H1 (cell line): ENCODE measurements at regions not wholly inside any gene's neighbourhood (a gene's known extent, or its start where the extent isn't known, plus 50 kb on each side); places are given as distances from the start of the nearest gene placed in this dataset.

ENCODE experiments used
- CTCF ChIA-PET: fragments of 300-600 bp; sonication (Branson Sonifier 250); formaldehyde crosslinking; loops from one replicate; lab custom pipeline; 2021; ENCODE audit not compliant: partially characterized antibody; lab: Charles Lee
- POLR2A ChIA-PET: fragments of 300-600 bp; sonication (Branson Sonifier 250); formaldehyde crosslinking; loops from one replicate; lab custom pipeline; 2021; ENCODE audit warnings: inconsistent platforms; ENCODE audit not compliant: partially characterized antibody; lab: Charles Lee
- DNase-seq, 2 experiments: peaks; one replicate each; pipeline versions ENCODE4 v3.0.0 to v3.0.0-alpha.2; 2010 to 2022; ENCODE audit warnings: low spot score in 2 of 2, low read depth in 1 of 2, mixed read lengths in 1 of 2
- FAIRE-seq: peaks from 2 replicates; lab custom pipeline; 2011; peaks lifted over from hg19 to GRCh38; lab: Jason Lieb, UNC
- H2AFZ ChIP-seq: 2 replicates; pipeline ENCODE4 v1.8.1; 2012; ENCODE audit warnings: low read length, inconsistent platforms
- H2AK5ac ChIP-seq: 2 replicates; pipeline ENCODE4 v1.6.1; 2013; ENCODE audit warnings: low read depth, low read length
- H2BK120ac ChIP-seq: replicated peaks from 2 replicates; pipeline ENCODE3; 2013; ENCODE audit warnings: low read depth, low read length, inconsistent platforms
- H2BK12ac ChIP-seq: 2 replicates; pipeline ENCODE4 v1.6.1; 2013; ENCODE audit warnings: low read depth, low read length
- H2BK15ac ChIP-seq: 2 replicates; pipeline ENCODE4 v1.6.1; 2013; ENCODE audit warnings: low read length
- H2BK20ac ChIP-seq: 2 replicates; pipeline ENCODE4 v1.6.1; 2013; ENCODE audit warnings: low read length
- H2BK5ac ChIP-seq: 2 replicates; pipeline ENCODE4 v1.6.1; 2013; ENCODE audit warnings: low read depth, low read length
- H3K14ac ChIP-seq: 2 replicates; pipeline ENCODE4 v1.6.1; 2013; ENCODE audit warnings: inconsistent platforms; ENCODE audit not compliant: insufficient read length
- H3K18ac ChIP-seq: 2 replicates; pipeline ENCODE4 v1.6.1; 2013; ENCODE audit warnings: low read length; ENCODE audit errors: extremely low read depth
- H3K23ac ChIP-seq: 2 replicates; pipeline ENCODE4 v1.6.1; 2013; ENCODE audit warnings: inconsistent platforms; ENCODE audit not compliant: insufficient read length
- H3K23me2 ChIP-seq: 2 replicates; pipeline ENCODE4 v1.6.1; 2013; ENCODE audit warnings: low read depth, low read length
- H3K27ac ChIP-seq: 2 replicates; pipeline ENCODE4 v1.6.1; 2011; ENCODE audit warnings: low read depth, low read length, inconsistent platforms
- H3K27me3 ChIP-seq, 4 experiments: replicated peaks in 1 of 4; 1 replicate in 1 of 4; 2 replicates in 3 of 4; pipeline versions ENCODE4 v1.6.1 to v1.8.1; 2011 to 2013; ENCODE audit warnings: low read length in 3 of 4, mild to moderate bottlenecking in 3 of 4, inconsistent platforms in 2 of 4, mixed read lengths in 2 of 4, moderate library complexity in 1 of 4; ENCODE audit not compliant: control insufficient read depth in 3 of 4, insufficient read depth in 3 of 4; ENCODE audit errors: extremely low read depth in 1 of 4
- H3K36me3 ChIP-seq, 4 experiments: 2 replicates each; pipeline versions ENCODE4 v1.6.1 to v1.8.1; 2011 to 2013; ENCODE audit warnings: mild to moderate bottlenecking in 4 of 4, low read length in 3 of 4, moderate library complexity in 2 of 4, control low read depth in 1 of 4, inconsistent platforms in 1 of 4; ENCODE audit not compliant: insufficient read depth in 4 of 4, control insufficient read depth in 2 of 4
- H3K4ac ChIP-seq: replicated peaks from 2 replicates; pipeline ENCODE3; 2013; ENCODE audit warnings: low read length, low read depth, mixed read lengths, inconsistent platforms; ENCODE audit not compliant: insufficient read length
- H3K4me1 ChIP-seq, 4 experiments: replicated peaks in 1 of 4; 1 replicate in 1 of 4; 2 replicates in 3 of 4; pipeline versions ENCODE4 v1.6.1 to v1.8.1; 2011 to 2013; ENCODE audit warnings: low read length in 3 of 4, inconsistent platforms in 2 of 4, mixed read lengths in 1 of 4; ENCODE audit not compliant: insufficient read depth in 4 of 4, control insufficient read depth in 3 of 4
- H3K4me2 ChIP-seq, 2 experiments: 2 replicates each; pipeline versions ENCODE4 v1.6.1 to v1.8.1; 2011 to 2013; ENCODE audit warnings: low read depth in 2 of 2, low read length in 2 of 2, control low read depth in 1 of 2, inconsistent platforms in 1 of 2, mild to moderate bottlenecking in 1 of 2; ENCODE audit not compliant: insufficient read depth in 1 of 2
- H3K4me3 ChIP-seq, 4 experiments: fragments of 200-600, 300-600 bp in 1 of 4; sonication (generic), shearing (Covaris generic), sonication (Bioruptor Twin) in 1 of 4; 2 replicates each; pipeline versions ENCODE4 v1.5.1 to v1.8.1; 2011 to 2016; ENCODE audit warnings: low read length in 4 of 4, low read depth in 3 of 4, control low read depth in 2 of 4, inconsistent platforms in 2 of 4, mild to moderate bottlenecking in 2 of 4, mixed read lengths in 1 of 4, moderate library complexity in 1 of 4; ENCODE audit not compliant: insufficient read depth in 2 of 4; ENCODE audit errors: extremely low read depth in 1 of 4
- H3K56ac ChIP-seq: replicated peaks from 2 replicates; pipeline ENCODE3; 2013; ENCODE audit warnings: low read depth, mild to moderate bottlenecking, mixed read lengths, low read length, inconsistent platforms; ENCODE audit not compliant: insufficient read length
- H3K79me1 ChIP-seq: 2 replicates; pipeline ENCODE4 v1.6.1; 2013; ENCODE audit warnings: low read depth, low read length, control low read depth
- H3K79me2 ChIP-seq, 2 experiments: 2 replicates each; pipeline versions ENCODE4 v1.6.1 to v1.8.1; 2012 to 2013; ENCODE audit warnings: low read length in 2 of 2, mild to moderate bottlenecking in 2 of 2, inconsistent platforms in 1 of 2; ENCODE audit not compliant: insufficient read depth in 2 of 2, control insufficient read depth in 1 of 2
- H3K9ac ChIP-seq, 4 experiments: replicated peaks in 1 of 4; 1 replicate in 1 of 4; 2 replicates in 3 of 4; pipeline versions ENCODE4 v1.6.1 to v1.8.1; 2011 to 2013; ENCODE audit warnings: low read depth in 3 of 4, low read length in 3 of 4, control low read depth in 2 of 4, mild to moderate bottlenecking in 2 of 4, moderate library complexity in 2 of 4, inconsistent platforms in 1 of 4; ENCODE audit errors: extremely low read depth in 1 of 4
- H3K9me3 ChIP-seq, 2 experiments: 2 replicates each; pipeline versions ENCODE4 v1.6.1 to v1.8.1; 2012 to 2013; ENCODE audit warnings: mild to moderate bottlenecking in 2 of 2, moderate library complexity in 2 of 2, control low read depth in 1 of 2, inconsistent platforms in 1 of 2, low read depth in 1 of 2, low read length in 1 of 2, mixed read lengths in 1 of 2; ENCODE audit not compliant: insufficient read depth in 2 of 2
- H4K20me1 ChIP-seq, 2 experiments: replicated peaks in 1 of 2; 2 replicates each; pipeline versions ENCODE3 to v1.8.1; 2011 to 2013; ENCODE audit warnings: inconsistent platforms in 2 of 2, low read length in 2 of 2, mild to moderate bottlenecking in 1 of 2; ENCODE audit not compliant: insufficient read depth in 2 of 2, control insufficient read depth in 1 of 2
- H4K5ac ChIP-seq: 2 replicates; pipeline ENCODE4 v1.6.1; 2013; ENCODE audit warnings: low read length, low read depth, mixed read lengths, inconsistent platforms; ENCODE audit not compliant: insufficient read length
- H4K8ac ChIP-seq: 2 replicates; pipeline ENCODE4 v1.8.0; 2013; ENCODE audit warnings: mild to moderate bottlenecking, moderate library complexity, low read length, inconsistent platforms; ENCODE audit not compliant: insufficient read depth; ENCODE audit errors: extremely low read depth
- H4K91ac ChIP-seq: replicated peaks from 2 replicates; pipeline ENCODE3; 2013; ENCODE audit warnings: low read length, mixed read lengths, inconsistent platforms; ENCODE audit not compliant: insufficient read length
- BACH1 ChIP-seq: IDR thresholded peaks from 2 replicates; pipeline ENCODE4 v1.6.1; 2012; ENCODE audit warnings: low read length, improper control_type of control experiment
- KDM1A ChIP-seq: fragments of 200-600, 300-600 bp; sonication (generic); IDR thresholded peaks from 2 replicates; pipeline ENCODE4 v1.7.1; 2016; ENCODE audit warnings: mild to moderate bottlenecking, low read length, borderline replicate concordance
- KDM4A ChIP-seq: IDR thresholded peaks from one replicate; pipeline ENCODE4 v1.7.1; 2012; ENCODE audit warnings: low read depth, mild to moderate bottlenecking, moderate library complexity, low read length, inconsistent platforms; ENCODE audit not compliant: severe bottlenecking
- MAFK ChIP-seq: IDR thresholded peaks from 2 replicates; pipeline ENCODE4 v1.6.1; 2012; ENCODE audit warnings: low read depth, mild to moderate bottlenecking, improper control_type of control experiment, low read length
- POLR2AphosphoS5 ChIP-seq: IDR thresholded peaks from 2 replicates; pipeline ENCODE4 v1.6.1; 2011; ENCODE audit warnings: low read depth, low read length
- RNF2 ChIP-seq: fragments of 200-900, 300-1000 bp; sonication (generic); IDR thresholded peaks from 2 replicates; pipeline ENCODE4 v1.7.1; 2016; ENCODE audit warnings: borderline replicate concordance, low read depth, mild to moderate bottlenecking, antibody characterized with exemption, low read length; ENCODE audit not compliant: poor library complexity, severe bottlenecking; ENCODE audit errors: missing control alignments
- TAF1 ChIP-seq: IDR thresholded peaks from 2 replicates; pipeline ENCODE4 v1.6.1; 2011; ENCODE audit warnings: mild to moderate bottlenecking, low read depth, low read length
- ZNF274 ChIP-seq: IDR thresholded peaks from 2 replicates; pipeline ENCODE4 v1.7.0; 2012; ENCODE audit warnings: low read length, borderline replicate concordance; ENCODE audit errors: extremely low read depth
- WGBS, 2 experiments: shearing (Covaris generic) in 1 of 2; methylation state at CpG; one replicate each; pipeline versions ENCODE4 v1.1.6 to v1.1.7; 2013 to 2015; ENCODE audit warnings: low lambda C conversion rate in 2 of 2, mixed read lengths in 2 of 2, inconsistent platforms in 1 of 2, low coverage in 1 of 2, missing lambda C conversion rate in 1 of 2; ENCODE audit not compliant: insufficient replicate concordance in 2 of 2, insufficient coverage in 1 of 2, insufficient read length in 1 of 2; ENCODE audit errors: extremely low coverage in 1 of 2, missing lambda C conversion rate in 1 of 2; 5-methylcytosine and 5-hydroxymethylcytosine counted together
- TF ChIP-seq, protein P1 (sequence below), 3 experiments: IDR thresholded peaks; 1 replicate in 2 of 3; 2 replicates in 1 of 3; pipeline versions ENCODE4 v1.5.1 to v1.6.1; 2011; ENCODE audit warnings: low read length in 3 of 3, mild to moderate bottlenecking in 3 of 3, inconsistent platforms in 2 of 3, low read depth in 1 of 3, moderate library complexity in 1 of 3; ENCODE audit not compliant: insufficient read depth in 1 of 3; ENCODE audit errors: control extremely low read depth in 1 of 3
- TF ChIP-seq, protein P2 (sequence below): IDR thresholded peaks from 2 replicates; pipeline ENCODE4 v1.6.1; 2011; ENCODE audit warnings: low read length, improper control_type of control experiment

DNA sequence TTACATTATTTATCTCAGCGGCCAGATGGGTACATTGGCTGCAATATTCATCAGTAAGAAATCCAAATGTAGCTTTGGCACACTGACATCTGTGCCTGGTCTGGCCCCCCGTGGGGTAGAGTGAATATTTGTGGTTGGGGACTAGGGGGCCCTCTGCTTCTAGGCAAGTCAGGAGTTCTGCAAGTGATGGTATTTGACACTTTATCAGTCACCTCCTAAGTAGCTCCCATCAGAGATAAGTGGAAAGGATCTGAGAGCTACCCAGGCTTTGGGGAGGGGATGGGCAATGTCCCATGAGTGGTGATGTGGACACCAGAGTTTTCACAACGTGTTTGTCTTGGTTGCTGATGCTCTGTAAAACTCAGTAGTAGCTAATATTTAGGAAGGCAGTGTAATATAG lies 609.9 kb upstream of the RBFOX1 start:
- Histone ChIP-seq H4K8ac (no peak overlapping the region), H3K18ac (no peak overlapping the region), H2AK5ac (no peak overlapping the region), H3K27ac (no peak overlapping the region), H3K27me3 (no peaks in the 10 kb centered on the region), H3K4ac (no peak overlapping the region), H3K9me3 (no peaks in the 10 kb centered on the region), H2BK120ac (no peak overlapping the region), H3K23ac (no peak overlapping the region), H4K91ac (no peak overlapping the region), H3K4me1 (no peaks in the 10 kb centered on the region), H3K36me3 (no peaks in the 10 kb centered on the region), H3K23me2 (peaks cover 2% of the 10 kb centered on the region; the same call in 1 of the 2 replicates), H3K79me1 (no peaks in the 10 kb centered on the region), H3K9ac (no peak overlapping the region), H4K5ac (no peak overlapping the region), H4K20me1 (no peaks in the 10 kb centered on the region), H3K4me3 (no peak overlapping the region), H2BK20ac (no peak overlapping the region), H3K14ac (no peak overlapping the region), H3K4me2 (no peak overlapping the region), H3K79me2 (no peaks in the 10 kb centered on the region), H3K56ac (no peak overlapping the region), H2BK12ac (no peak overlapping the region), H2AFZ (no peak overlapping the region), H2BK15ac (no peak overlapping the region), H2BK5ac (no peak overlapping the region)
- no peak for DNase-seq
- no peak for FAIRE-seq
- CTCF ChIA-PET, result interaction anchor here (0.5 to 1.3 kb wide), 3 partner anchors 9 to 190 kb away, joined by 3 to 4 read pairs (median 4); no protein-coding TSS in a partner anchor
- WGBS, 2 experiments, result 85% methylated on average over 3 of the region's 3 CpGs; no CpG with 5 or more reads in 1 of the 2 experiments
- POLR2A ChIA-PET, result no interaction called here
- TF ChIP-seq ZNF274 (no peak), RNF2 (no peak), KDM1A (no peak), KDM4A (no peak), TAF1 (no peak), POLR2AphosphoS5 (no peak), MAFK (no peak), BACH1 (no peak)
- TF ChIP-seq, protein P1, sequence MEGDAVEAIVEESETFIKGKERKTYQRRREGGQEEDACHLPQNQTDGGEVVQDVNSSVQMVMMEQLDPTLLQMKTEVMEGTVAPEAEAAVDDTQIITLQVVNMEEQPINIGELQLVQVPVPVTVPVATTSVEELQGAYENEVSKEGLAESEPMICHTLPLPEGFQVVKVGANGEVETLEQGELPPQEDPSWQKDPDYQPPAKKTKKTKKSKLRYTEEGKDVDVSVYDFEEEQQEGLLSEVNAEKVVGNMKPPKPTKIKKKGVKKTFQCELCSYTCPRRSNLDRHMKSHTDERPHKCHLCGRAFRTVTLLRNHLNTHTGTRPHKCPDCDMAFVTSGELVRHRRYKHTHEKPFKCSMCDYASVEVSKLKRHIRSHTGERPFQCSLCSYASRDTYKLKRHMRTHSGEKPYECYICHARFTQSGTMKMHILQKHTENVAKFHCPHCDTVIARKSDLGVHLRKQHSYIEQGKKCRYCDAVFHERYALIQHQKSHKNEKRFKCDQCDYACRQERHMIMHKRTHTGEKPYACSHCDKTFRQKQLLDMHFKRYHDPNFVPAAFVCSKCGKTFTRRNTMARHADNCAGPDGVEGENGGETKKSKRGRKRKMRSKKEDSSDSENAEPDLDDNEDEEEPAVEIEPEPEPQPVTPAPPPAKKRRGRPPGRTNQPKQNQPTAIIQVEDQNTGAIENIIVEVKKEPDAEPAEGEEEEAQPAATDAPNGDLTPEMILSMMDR (IDR thresholded peaks at IDR 0.05; ENCODE audit: control extremely low read depth in 1 of 3, insufficient read depth in 1 of 3, low read depth in 1 of 3, low read length in 3 of 3), result no peak
- TF ChIP-seq, protein P2, sequence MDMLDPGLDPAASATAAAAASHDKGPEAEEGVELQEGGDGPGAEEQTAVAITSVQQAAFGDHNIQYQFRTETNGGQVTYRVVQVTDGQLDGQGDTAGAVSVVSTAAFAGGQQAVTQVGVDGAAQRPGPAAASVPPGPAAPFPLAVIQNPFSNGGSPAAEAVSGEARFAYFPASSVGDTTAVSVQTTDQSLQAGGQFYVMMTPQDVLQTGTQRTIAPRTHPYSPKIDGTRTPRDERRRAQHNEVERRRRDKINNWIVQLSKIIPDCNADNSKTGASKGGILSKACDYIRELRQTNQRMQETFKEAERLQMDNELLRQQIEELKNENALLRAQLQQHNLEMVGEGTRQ, result no peak
